Mesothelial cell of epicardium (in vitro differentiated cells): ENCODE measurements at regions not wholly inside any gene's neighbourhood (a gene's known extent, or its start where the extent isn't known, plus 50 kb on each side); places are given as distances from the start of the nearest gene placed in this dataset.

ENCODE experiments used
- DNase-seq, 2 experiments: peaks; one replicate each; pipeline ENCODE4 v3.0.0; 2021; ENCODE audit warnings: low spot score in 2 of 2; ENCODE audit not compliant: unreplicated experiment in 2 of 2
- H3K27ac Mint-ChIP-seq: 2 replicates; pipeline ENCODE4 v1.8.0; 2021; ENCODE audit warnings: mixed read lengths
- H3K27me3 Mint-ChIP-seq: 2 replicates; pipeline ENCODE4 v1.8.0; 2021; ENCODE audit warnings: low read depth, mixed read lengths
- H3K36me3 Mint-ChIP-seq: 2 replicates; pipeline ENCODE4 v1.8.0; 2021; ENCODE audit warnings: mixed read lengths
- H3K4me1 Mint-ChIP-seq: 2 replicates; pipeline ENCODE4 v1.8.0; 2021; ENCODE audit warnings: mixed read lengths
- H3K4me3 Mint-ChIP-seq: 2 replicates; pipeline ENCODE4 v1.8.0; 2021; ENCODE audit warnings: mild to moderate bottlenecking, moderate library complexity, mixed read lengths
- H3K9me3 Mint-ChIP-seq: 2 replicates; pipeline ENCODE4 v1.8.0; 2021; ENCODE audit warnings: mixed read lengths
- TF ChIP-seq, protein P1 (sequence below): fragments of 200-600 bp; sonication (generic); IDR thresholded peaks from one replicate; pipeline ENCODE4 v1.5.0; 2021; ENCODE audit warnings: antibody characterized with exemption; ENCODE audit not compliant: unreplicated experiment

DNA sequence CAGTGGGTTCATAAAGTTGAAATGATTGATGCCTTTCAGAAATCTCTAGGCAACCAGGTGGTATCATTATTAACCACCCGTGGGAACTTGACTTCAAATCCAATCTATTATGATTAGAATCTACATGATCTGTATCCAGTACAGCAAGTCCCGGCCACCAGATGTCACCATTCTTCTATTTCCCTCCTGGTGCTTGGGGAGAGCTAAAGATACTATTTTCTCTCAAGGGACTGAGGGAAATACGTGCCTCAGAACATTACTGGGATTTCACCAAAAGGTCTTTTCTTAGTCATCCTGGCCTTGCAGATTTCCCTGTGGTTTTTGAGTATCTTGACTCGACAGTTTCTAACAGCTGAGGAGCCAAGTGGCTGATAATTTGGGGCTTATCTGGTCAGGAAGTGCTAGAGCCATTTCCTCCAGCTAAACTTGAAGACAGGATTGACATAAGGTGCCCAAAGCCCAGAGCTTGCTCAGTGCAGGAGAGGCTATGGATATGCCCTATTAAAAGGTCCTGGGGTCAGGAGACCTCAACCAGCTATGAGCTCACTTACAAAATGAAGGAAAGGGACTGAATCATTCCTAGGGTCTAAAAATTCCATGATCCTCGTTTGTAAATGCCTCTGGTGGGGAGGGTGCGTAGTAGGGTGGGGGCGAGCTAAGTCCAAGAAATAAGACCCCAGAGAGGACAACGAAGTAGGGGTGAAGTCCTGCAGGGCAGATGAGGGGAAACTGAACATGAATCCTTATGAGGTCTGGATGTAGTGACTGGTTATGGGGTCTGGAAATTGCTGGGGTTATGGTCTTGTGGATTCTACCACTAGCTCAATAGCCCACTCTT is 135.4 kb upstream of the MGAT5 start:
- no peaks in the 10 kb centered on the region for H3K9me3 Mint-ChIP-seq
- no peaks in the 10 kb centered on the region for H3K27me3 Mint-ChIP-seq
- peaks cover 21% of the 10 kb centered on the region for H3K4me1 Mint-ChIP-seq
- H3K4me3 Mint-ChIP-seq = peak overlapping the region; percentile 97
- H3K36me3 Mint-ChIP-seq = no peaks in the 10 kb centered on the region
- DNase-seq = peak; percentile 59 to 75
- TF ChIP-seq, protein P1, sequence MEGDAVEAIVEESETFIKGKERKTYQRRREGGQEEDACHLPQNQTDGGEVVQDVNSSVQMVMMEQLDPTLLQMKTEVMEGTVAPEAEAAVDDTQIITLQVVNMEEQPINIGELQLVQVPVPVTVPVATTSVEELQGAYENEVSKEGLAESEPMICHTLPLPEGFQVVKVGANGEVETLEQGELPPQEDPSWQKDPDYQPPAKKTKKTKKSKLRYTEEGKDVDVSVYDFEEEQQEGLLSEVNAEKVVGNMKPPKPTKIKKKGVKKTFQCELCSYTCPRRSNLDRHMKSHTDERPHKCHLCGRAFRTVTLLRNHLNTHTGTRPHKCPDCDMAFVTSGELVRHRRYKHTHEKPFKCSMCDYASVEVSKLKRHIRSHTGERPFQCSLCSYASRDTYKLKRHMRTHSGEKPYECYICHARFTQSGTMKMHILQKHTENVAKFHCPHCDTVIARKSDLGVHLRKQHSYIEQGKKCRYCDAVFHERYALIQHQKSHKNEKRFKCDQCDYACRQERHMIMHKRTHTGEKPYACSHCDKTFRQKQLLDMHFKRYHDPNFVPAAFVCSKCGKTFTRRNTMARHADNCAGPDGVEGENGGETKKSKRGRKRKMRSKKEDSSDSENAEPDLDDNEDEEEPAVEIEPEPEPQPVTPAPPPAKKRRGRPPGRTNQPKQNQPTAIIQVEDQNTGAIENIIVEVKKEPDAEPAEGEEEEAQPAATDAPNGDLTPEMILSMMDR = peak; percentile 43
- no peak overlapping the region for H3K27ac Mint-ChIP-seq

DNA sequence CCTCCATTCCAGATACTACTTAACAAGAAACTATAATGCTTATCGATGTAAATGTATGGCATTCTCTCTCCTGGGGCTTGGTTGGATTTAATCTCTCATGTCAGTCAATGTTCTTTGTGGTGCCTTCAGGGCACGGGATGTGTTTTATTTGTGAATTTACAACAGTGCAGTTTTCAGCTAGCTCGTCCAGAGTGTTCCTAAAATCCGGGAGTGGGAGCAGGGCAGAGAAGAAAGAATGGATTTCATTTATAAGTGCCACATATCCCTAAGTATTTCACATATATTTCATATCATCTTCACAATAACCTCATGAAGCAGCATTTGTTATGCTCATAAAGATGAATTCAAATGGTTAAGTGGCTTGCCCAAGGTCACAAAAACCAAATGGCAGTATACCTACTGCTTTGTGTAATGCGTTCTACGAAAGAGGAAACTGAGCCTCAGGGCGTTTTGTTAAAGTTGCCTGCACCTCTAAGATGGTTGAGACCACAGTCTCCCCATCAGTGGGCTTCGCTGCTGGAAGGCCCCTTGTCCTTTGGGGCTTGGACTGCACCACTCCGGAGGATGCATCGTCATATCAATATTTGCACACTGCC is 134.7 kb upstream of the MGAT5 start:
- TF ChIP-seq, protein P1 = no peak
- Mint-ChIP-seq H3K9me3 (no peaks in the 10 kb centered on the region), H3K36me3 (no peaks in the 10 kb centered on the region), H3K4me1 (peaks cover 27% of the 10 kb centered on the region), H3K4me3 (peak overlapping the region; percentile 97), H3K27ac (no peak overlapping the region), H3K27me3 (no peaks in the 10 kb centered on the region)
- no peak for DNase-seq

DNA sequence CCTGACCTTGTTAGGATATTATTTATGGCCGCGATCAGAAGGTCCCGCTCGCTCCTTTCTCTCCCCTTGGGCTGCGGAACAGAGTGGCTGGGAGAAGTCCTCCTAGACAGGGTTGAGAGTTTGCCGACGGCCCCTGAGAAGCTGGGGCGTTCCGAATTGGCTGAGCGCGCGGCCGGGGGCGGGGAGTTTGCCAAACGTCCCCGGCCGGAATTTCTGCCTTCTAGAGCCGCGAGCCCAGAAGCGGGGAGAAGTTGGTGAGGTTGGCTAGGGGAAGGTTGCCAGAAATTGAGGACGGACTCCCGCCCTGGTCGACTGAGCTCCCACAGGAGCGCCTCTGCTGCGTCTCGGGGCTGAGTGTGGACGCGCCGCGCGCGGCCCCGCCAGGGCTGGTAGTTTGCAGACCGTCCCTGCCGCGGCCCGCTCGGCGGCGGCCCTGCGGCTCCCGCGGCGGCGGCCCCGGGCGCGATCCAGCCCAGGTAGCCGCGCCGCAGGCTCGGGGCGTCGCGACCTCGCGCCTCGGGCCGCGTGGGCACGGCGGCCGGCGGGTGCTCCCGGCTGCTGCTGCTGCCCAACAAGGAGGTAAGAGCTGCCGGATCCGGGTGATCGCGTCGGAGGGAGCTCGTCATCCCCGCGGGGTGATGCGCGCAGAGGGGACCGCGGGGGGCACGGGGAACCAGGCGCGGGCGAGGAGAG is 134.0 kb upstream of the MGAT5 start:
- peak overlapping the region; percentile 97 for H3K27ac Mint-ChIP-seq
- H3K4me1 Mint-ChIP-seq = peaks cover 29% of the 10 kb centered on the region
- no peaks in the 10 kb centered on the region for H3K36me3 Mint-ChIP-seq
- H3K27me3 Mint-ChIP-seq = no peaks in the 10 kb centered on the region
- TF ChIP-seq, protein P1 = no peak
- H3K9me3 Mint-ChIP-seq = no peaks in the 10 kb centered on the region
- peak overlapping the region; percentile 97 for H3K4me3 Mint-ChIP-seq
- DNase-seq = peak; percentile 47 to 82

DNA sequence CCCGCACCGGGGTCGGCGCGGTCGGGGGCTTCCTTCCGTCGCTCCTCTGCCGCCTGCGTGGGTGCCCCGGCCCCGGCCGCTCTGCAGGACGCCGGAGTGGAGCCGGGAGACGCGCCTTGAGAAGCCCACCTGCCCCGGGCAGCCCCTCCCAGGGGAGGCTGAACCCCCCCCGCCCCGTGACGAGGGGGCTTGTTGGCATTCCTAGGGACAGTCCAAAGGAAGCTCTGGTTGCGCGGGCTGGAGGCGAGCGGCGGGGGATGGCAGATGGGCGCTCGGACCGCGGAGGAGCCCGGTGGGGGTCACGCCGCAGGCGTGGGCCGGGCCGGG is 133.5 kb upstream of the MGAT5 start:
- no peak overlapping the region for H3K27ac Mint-ChIP-seq
- H3K9me3 Mint-ChIP-seq = no peaks in the 10 kb centered on the region
- peak in 1 of 2 experiments; percentile 71 for DNase-seq
- TF ChIP-seq, protein P1 = no peak
- no peaks in the 10 kb centered on the region for H3K27me3 Mint-ChIP-seq
- H3K4me1 Mint-ChIP-seq = peaks cover 29% of the 10 kb centered on the region
- peak overlapping the region; percentile 61 for H3K4me3 Mint-ChIP-seq
- no peaks in the 10 kb centered on the region for H3K36me3 Mint-ChIP-seq

DNA sequence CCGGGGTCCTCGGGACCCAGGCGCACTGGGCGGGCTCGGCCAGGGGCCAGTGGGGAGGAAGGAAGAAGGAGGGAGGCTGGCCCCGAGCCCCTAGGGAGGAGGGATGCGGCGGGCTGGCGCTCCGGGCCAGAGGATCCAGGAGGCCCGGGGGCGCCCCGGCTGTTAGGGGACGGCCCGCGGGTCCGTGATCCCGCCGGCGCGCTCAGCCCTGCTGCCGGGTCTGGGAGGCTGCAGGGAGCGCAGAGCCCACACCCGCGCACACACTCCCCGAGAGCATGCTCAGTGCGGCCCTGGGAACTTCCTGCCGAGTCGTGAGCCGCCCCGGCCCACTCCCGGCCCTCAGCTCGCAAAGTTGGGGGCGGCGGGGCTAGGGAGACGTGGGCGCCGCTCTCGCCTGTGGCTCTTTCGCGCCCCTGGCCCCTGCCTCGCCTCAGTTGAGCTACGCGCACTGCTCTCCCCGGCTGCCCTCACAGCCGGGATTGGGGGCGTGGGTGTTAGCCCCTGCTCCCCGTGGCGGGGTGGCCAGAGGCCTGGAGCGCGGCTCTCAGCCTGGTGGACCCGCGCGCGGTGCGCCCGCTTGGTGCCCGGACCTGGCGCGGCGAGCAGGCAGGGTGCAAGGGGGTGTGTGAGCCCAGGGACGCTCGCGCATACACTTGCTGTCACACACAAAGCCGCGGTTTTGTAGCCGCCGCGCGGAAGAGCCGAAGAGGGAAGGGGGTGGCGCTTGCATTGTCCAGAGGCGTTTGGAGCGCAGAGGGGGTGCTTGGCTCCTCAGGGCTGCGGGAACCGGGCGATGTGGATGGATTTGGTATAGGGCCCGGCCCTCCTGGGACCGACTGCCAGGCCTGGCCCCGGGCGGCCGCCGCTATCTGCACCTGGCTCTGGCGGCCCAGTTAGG is 132.9 kb upstream of the MGAT5 start:
- peak overlapping the region; percentile 50 for H3K27ac Mint-ChIP-seq
- no peaks in the 10 kb centered on the region for H3K27me3 Mint-ChIP-seq
- peak overlapping the region; percentile 74 for H3K4me3 Mint-ChIP-seq
- H3K4me1 Mint-ChIP-seq = peaks cover 29% of the 10 kb centered on the region
- no peaks in the 10 kb centered on the region for H3K9me3 Mint-ChIP-seq
- TF ChIP-seq, protein P1 = no peak
- DNase-seq = peak; percentile 43 to 76
- no peaks in the 10 kb centered on the region for H3K36me3 Mint-ChIP-seq
